Right atrium auricular region (tissue), 2 donors: ENCODE measurements at regions not wholly inside any gene's neighbourhood (a gene's known extent, or its start where the extent isn't known, plus 50 kb on each side); places are given as distances from the start of the nearest gene placed in this dataset.

Experiments
- DNase-seq: peaks from one replicate; pipeline ENCODE4 v3.0.0-alpha.2; 2019; ENCODE audit warnings: low spot score
- H3K27ac ChIP-seq, 2 donors: fragments of 200-600 bp; sonication (generic); 1 replicate in 1 of 2; 2 replicates in 1 of 2; pipeline ENCODE4 v1.5.1; 2016 to 2019
- H3K27me3 ChIP-seq, 2 donors: fragments of 200-600 bp; sonication (generic); one replicate each; pipeline versions ENCODE4 v1.5.1 to v1.6.0; 2017 to 2019
- H3K36me3 ChIP-seq: fragments of 200-600 bp; sonication (generic); one replicate; pipeline ENCODE4 v1.5.1; 2016
- H3K4me1 ChIP-seq, 2 donors: fragments of 200-600 bp; sonication (generic); one replicate each; pipeline versions ENCODE4 v1.5.1 to v1.6.0; 2017 to 2019
- H3K4me3 ChIP-seq, 2 donors: fragments of 200-600 bp; sonication (generic); 1 replicate in 1 of 2; 2 replicates in 1 of 2; pipeline ENCODE4 v1.5.1; 2017 to 2019; ENCODE audit warnings: mild to moderate bottlenecking in 1 of 2, moderate library complexity in 1 of 2
- H3K9me3 ChIP-seq, 2 donors: fragments of 200-600 bp; sonication (generic); one replicate each; pipeline ENCODE4 v1.5.1; 2019
- TF ChIP-seq, protein P1 (sequence below), 2 donors: fragments of 200-600 bp; sonication (generic); IDR thresholded peaks; one replicate each; pipeline ENCODE4 v1.5.1; 2019; ENCODE audit warnings: antibody characterized with exemption in 2 of 2

- DNase-seq, result no peak
- Histone ChIP-seq H3K27ac (no peak overlapping the region), H3K27me3 (no peaks in the 10 kb centered on the region), H3K4me3 (no peak overlapping the region), H3K9me3 (peaks cover 0 to 6% of the 10 kb centered on the region in 2 donors), H3K36me3 (no peaks in the 10 kb centered on the region), H3K4me1 (no peaks in the 10 kb centered on the region)
- TF ChIP-seq, protein P1, sequence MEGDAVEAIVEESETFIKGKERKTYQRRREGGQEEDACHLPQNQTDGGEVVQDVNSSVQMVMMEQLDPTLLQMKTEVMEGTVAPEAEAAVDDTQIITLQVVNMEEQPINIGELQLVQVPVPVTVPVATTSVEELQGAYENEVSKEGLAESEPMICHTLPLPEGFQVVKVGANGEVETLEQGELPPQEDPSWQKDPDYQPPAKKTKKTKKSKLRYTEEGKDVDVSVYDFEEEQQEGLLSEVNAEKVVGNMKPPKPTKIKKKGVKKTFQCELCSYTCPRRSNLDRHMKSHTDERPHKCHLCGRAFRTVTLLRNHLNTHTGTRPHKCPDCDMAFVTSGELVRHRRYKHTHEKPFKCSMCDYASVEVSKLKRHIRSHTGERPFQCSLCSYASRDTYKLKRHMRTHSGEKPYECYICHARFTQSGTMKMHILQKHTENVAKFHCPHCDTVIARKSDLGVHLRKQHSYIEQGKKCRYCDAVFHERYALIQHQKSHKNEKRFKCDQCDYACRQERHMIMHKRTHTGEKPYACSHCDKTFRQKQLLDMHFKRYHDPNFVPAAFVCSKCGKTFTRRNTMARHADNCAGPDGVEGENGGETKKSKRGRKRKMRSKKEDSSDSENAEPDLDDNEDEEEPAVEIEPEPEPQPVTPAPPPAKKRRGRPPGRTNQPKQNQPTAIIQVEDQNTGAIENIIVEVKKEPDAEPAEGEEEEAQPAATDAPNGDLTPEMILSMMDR (IDR thresholded peaks at IDR 0.05), result no peak
Observed at GRCh38 chr7:25940086-25940906, 211.7 kb upstream of the NFE2L3 start.

DNA sequence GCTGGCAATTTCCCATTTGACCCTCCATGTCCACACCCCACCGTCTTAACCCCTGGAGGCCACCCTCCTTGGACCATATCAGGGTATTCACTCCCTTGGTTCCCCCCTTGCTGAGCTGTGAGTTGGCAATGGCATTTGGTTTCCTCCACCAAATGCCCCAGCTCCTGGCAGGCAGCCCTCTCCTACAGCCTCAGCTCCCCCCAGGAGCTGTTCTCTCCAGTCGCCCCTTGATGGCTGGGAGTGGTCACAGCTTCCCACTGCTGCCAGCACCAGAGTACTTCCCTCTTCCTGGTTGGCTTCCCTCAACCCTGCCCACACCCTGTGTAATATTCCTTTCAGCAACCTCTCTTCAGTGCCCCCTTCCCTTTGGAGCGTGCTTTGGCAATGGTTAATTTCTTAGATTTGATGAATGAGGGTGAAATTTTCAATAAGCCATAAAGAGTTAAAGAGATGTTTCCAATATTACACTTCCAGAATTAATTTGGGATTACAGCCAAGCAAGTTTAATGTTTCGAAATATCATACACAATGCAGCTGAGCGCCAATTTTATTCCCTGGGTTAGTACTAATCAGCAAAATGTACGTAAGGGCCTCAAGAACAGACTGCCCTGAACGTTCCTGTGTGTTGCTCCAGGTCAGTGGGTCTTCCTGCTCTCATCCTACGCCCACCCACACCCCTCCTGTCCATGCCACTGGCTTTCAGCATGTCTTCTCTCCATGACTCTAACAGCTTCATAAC is 207.1 kb upstream of the NFE2L3 start:
- TF ChIP-seq, protein P1 (IDR thresholded peaks at IDR 0.05), result no peak
- DNase-seq, result no peak
- no peaks in the 10 kb centered on the region for H3K27me3 ChIP-seq
- peaks cover 0 to 6% of the 10 kb centered on the region in 2 donors for H3K4me1 ChIP-seq
- H3K4me3 ChIP-seq, result no peak overlapping the region
- H3K27ac ChIP-seq, result no peak overlapping the region
- no peaks in the 10 kb centered on the region for H3K9me3 ChIP-seq
- no peaks in the 10 kb centered on the region for H3K36me3 ChIP-seq

GRCh38 chr7:25945608-25946007 is 206.4 kb upstream of the NFE2L3 start:
- TF ChIP-seq, protein P1 (IDR thresholded peaks at IDR 0.05), result no peak
- H3K9me3 ChIP-seq, result no peaks in the 10 kb centered on the region
- H3K36me3 ChIP-seq, result no peaks in the 10 kb centered on the region
- H3K4me3 ChIP-seq, result no peak overlapping the region
- H3K4me1 ChIP-seq, result peaks cover 0 to 12% of the 10 kb centered on the region in 2 donors
- no peak overlapping the region for H3K27ac ChIP-seq
- H3K27me3 ChIP-seq, result no peaks in the 10 kb centered on the region
- no peak for DNase-seq

- no peaks in the 10 kb centered on the region for H3K9me3 ChIP-seq
- peaks cover 0 to 14% of the 10 kb centered on the region in 2 donors for H3K4me1 ChIP-seq
- TF ChIP-seq, protein P1 (IDR thresholded peaks at IDR 0.05), result no peak
- no peak overlapping the region for H3K27ac ChIP-seq
- DNase-seq, result no peak
- H3K36me3 ChIP-seq, result no peaks in the 10 kb centered on the region
- H3K27me3 ChIP-seq, result no peaks in the 10 kb centered on the region
- no peak overlapping the region for H3K4me3 ChIP-seq
Observed at GRCh38 chr7:25946181-25946580, 205.8 kb upstream of the NFE2L3 start.

DNA sequence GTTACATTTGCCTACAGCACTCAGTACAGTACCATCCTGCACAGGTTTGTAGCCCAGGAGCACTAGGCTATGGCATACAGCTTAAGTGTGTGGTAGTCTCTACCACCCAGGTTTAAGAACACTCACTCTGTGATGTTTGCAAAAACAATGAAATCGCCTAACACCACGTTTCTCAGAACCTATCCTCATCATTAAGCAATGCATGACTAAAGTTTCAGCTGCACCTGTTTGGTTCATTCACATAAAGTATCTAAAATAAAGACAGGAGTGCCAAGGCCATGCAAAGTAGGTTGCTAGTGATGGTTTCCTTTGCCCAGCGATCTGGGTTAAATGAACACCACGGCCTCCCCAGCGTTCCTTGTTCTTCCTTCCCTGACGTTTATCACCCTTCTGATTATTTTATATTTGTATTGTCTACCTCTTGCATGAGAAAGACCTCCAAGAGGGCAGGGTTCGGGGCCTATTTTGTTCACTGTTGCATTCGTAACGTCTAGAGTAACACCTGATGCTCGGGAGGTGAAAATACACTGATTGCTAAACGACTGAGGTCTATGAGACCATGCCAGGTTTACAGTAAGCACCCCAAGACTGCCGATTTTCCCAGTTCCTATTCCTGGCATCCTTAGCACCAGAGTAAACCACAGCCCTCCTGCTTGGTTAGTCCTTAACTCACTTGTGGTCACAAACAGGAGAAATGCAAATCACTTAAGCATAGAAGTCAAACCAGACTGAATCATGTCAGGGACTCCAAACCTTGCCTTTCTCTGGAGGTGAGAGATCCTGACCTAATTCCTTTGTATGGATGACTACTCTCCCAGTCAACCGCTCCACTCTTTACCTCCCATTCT is 204.1 kb upstream of the NFE2L3 start:
- no peak overlapping the region for H3K4me3 ChIP-seq
- H3K4me1 ChIP-seq, result peaks cover 0 to 22% of the 10 kb centered on the region in 2 donors
- H3K36me3 ChIP-seq, result no peaks in the 10 kb centered on the region
- H3K27me3 ChIP-seq, result no peaks in the 10 kb centered on the region
- no peaks in the 10 kb centered on the region for H3K9me3 ChIP-seq
- TF ChIP-seq, protein P1 (IDR thresholded peaks at IDR 0.05), result no peak
- no peak overlapping the region for H3K27ac ChIP-seq
- no peak for DNase-seq
